Anterior cingulate cortex (tissue), 58 donors: ENCODE measurements at regions not wholly inside any gene's neighbourhood (a gene's known extent, or its start where the extent isn't known, plus 50 kb on each side); places are given as distances from the start of the nearest gene placed in this dataset.
"Not testable (repeated sequence)": the region's sequence is repeated elsewhere in the genome, so short reads cannot be mapped to it uniquely, and the experiment has no call there.

ENCODE experiments used
- DNase-seq, 58 donors: peaks; one replicate each; lab custom pipeline; 2025; lab: John Stamatoyannopoulos, UW

- no peak for DNase-seq
Measured at GRCh38 chr7:138308136-138308535, 151.9 kb upstream of the TRIM24 start.

GRCh38 chr7:138309186-138309585 lies 150.9 kb upstream of the TRIM24 start:
- no peak for DNase-seq

GRCh38 chr7:138313829-138314178 lies 146.3 kb upstream of the TRIM24 start:
- DNase-seq, result no peak

- DNase-seq, result no peak
Measured at GRCh38 chr7:138316421-138317043, 143.5 kb upstream of the TRIM24 start.

GRCh38 chr7:138317044-138317596 lies 142.9 kb upstream of the TRIM24 start:
- DNase-seq, result no peak

GRCh38 chr7:138324941-138325340 lies 135.1 kb upstream of the TRIM24 start:
- peak in 1 of 58 donors; percentile 2 for DNase-seq

GRCh38 chr7:138325434-138325833 lies 134.6 kb upstream of the TRIM24 start:
- no peak for DNase-seq

DNA sequence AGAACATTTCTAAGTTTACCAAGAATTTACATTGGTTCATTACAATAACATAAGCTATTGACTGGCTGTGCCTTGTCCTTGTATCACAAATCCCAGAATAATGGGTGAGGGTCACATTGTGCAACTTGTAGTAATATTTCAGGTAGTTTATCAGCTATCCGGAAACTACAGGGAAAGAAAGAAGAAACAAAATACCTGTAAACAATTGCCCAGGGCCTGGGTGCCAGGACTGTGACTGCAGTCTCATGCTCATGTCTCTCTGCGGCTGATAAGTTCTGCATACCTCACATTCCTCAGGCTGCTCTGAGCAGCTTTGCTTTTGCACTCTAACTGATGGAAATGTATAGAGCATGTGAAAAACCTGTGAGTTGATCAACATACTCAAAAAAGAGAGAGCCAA lies 131.8 kb upstream of the TRIM24 start:
- no peak for DNase-seq

DNA sequence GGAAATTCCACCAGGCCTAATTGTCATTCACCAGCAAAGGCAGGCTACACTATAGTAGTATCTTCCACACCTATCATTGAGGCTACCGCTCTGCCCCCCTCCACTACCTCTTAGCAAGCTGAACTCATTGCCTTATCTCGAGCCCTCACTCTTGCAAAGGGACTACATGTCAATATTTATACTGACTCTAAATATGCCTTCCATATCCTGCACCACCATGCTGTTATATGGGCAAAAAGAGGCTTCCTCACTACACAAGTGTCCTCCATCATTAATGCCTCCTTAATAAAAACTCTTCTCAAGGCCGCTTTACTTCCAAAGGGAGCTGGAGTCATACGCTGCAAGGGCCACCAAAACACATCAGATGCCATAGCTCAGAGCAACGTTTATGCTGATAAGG lies 127.2 kb upstream of the TRIM24 start:
- DNase-seq, result not testable (repeated sequence)

- peak in 2 of 58 donors; percentile 0 to 1 for DNase-seq
Measured at GRCh38 chr7:138338361-138338760, 121.7 kb upstream of the TRIM24 start.

DNA sequence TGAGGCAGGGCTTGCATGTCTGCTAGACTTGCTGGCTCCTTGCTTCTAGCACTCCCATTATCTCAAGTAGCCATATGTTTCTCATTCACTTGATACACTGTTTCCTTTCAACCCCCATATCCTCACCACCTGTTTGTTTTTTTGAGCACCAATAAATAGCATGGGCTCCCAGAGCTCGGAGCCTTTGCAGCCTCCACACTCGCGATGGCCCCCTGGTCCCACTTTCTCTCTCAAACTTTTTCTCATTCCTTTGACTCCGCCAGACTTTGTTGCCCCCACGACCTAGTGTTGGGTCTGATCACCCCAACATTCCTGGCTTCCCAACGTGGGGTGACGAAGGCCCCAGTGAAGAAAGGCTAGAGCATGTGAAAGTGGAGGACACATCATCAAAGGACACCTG lies 120.8 kb upstream of the TRIM24 start:
- DNase-seq, result not testable (repeated sequence)

DNA sequence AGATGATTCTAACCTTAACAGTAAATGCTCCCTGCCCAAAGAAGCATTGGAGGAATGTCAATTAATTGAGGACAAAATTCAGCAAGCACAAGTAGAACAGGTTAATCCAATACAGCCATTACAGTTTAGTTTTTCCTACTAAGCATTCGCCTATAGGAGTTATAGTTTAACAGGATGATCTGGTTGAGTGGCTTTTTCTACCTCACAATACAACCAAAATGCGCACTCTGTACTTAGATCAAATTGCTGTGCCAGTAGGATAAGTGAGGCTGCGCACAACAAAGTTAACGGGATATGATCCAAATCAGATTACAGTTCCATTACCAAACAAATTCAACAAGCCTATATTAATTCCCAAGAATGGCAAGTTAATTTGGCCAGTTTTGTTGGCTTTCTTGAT lies 117.1 kb upstream of the TRIM24 start:
- no peak for DNase-seq

- DNase-seq, result no peak
Measured at GRCh38 chr7:138345567-138345966, 114.5 kb upstream of the TRIM24 start.

DNA sequence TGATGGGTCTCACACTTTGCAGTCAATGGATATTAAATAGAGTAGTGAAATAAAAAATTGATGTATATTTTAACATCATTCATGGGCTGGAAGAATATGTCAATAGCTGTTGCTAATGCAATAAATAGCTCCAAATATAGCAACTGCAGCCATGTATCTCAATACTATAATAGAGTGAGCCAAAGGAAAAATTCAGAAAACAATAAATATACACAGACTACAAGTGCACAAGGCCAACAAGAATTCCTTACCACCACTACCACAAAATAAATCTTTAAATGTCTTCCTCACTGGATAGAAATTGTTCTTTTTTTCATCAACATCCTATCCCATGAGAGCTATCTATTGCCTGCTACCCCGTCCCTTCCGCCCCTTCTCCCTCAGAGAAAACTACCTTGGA lies 113.1 kb upstream of the TRIM24 start:
- no peak for DNase-seq

- no peak for DNase-seq
Measured at GRCh38 chr7:138349841-138350700, 110.0 kb upstream of the TRIM24 start.

- DNase-seq, result no peak
Measured at GRCh38 chr7:138350701-138351357, 109.2 kb upstream of the TRIM24 start.

GRCh38 chr7:138352570-138353461 lies 107.2 kb upstream of the TRIM24 start:
- no peak for DNase-seq

DNA sequence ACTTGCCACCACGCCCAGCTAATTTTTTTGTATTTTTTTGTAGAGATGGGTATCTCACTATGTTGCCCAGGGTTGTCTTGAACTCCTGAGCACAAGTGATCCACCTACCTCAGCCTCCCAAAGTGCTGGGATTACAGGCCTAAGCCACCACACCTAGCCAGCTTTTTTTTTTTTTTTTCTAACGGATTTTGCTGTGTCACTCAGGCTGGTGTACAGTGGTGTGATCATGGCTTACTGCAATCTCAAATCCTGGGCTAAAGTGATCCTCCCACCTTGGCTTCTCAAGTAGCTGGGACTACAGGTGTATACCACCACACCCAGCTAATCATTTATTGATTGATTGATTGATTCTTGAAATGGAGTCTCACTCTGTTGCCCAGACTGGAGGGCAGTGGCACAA lies 106.0 kb upstream of the TRIM24 start:
- no peak for DNase-seq

DNA sequence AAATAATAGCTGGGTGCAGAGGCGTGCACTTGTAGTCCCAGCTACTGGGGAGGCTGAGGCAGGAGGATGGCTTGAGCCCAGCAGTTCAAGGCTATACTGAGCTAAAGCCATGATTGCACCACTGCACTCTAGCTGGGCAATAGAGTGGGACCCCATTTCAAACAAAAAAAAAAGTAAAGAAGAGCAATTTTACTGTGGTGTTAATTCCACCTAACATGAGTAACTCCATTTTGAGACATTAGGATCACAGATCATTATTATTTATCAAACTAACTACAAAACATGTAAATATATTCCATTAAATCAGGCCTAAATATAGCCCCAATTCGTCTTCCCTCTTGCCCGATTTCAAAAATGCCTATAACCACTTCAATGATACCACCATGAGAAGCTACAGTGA lies 104.8 kb upstream of the TRIM24 start:
- no peak for DNase-seq

- no peak for DNase-seq
Measured at GRCh38 chr7:138358850-138359341, 101.2 kb upstream of the TRIM24 start.
